AG09319 (cell line): ENCODE measurements at regions not wholly inside any gene's neighbourhood (a gene's known extent, or its start where the extent isn't known, plus 50 kb on each side); places are given as distances from the start of the nearest gene placed in this dataset.

ENCODE experiments used
- DNase-seq: peaks from one replicate; pipeline ENCODE4 v3.0.0-alpha.2; 2010; ENCODE audit warnings: low read depth; ENCODE audit errors: extremely low read depth
- CTCF ChIP-seq: IDR thresholded peaks from 2 replicates; pipeline ENCODE4 v1.5.1; 2011; ENCODE audit warnings: low read depth, mild to moderate bottlenecking, inconsistent platforms, low read length, moderate library complexity

GRCh38 chr17:72175787-72176515, 55.1 kb downstream of the SOX9 start:
- no peak for DNase-seq
- TF ChIP-seq CTCF, result no peak

GRCh38 chr17:72176516-72176851, 55.7 kb downstream of the SOX9 start:
- DNase-seq, result no peak
- no peak for TF ChIP-seq CTCF

GRCh38 chr17:72176951-72177660, 56.3 kb downstream of the SOX9 start:
- no peak for DNase-seq
- TF ChIP-seq CTCF, result no peak

- TF ChIP-seq CTCF, result no peak
- DNase-seq, result no peak
Measured at GRCh38 chr17:72177738-72178137, 56.9 kb downstream of the SOX9 start.

- DNase-seq, result no peak
- TF ChIP-seq CTCF, result no peak
Measured at GRCh38 chr17:72182371-72182873, 61.6 kb downstream of the SOX9 start.

- no peak for TF ChIP-seq CTCF
- DNase-seq, result no peak
Measured at GRCh38 chr17:72183194-72183685, 62.4 kb downstream of the SOX9 start.

GRCh38 chr17:72184805-72185204, 64.0 kb downstream of the SOX9 start:
- no peak for DNase-seq
- TF ChIP-seq CTCF, result no peak
